ENCODE measurements at regions not wholly inside any gene's neighbourhood (a gene's known extent, or its start where the extent isn't known, plus 50 kb on each side); places are given as distances from the start of the nearest gene placed in this dataset.

GRCh38 chr6:754202-754601 is 61.3 kb upstream of the EXOC2 start:
- Histone ChIP-seq H3K27me3 (ENCODE audit: insufficient read depth, low read length, poor library complexity) (peaks cover 2% of the 10 kb centered on the region), H3K4me3 (ENCODE audit: low read depth in 1 of 2, low read length in 2 of 2) (no peak overlapping the region), H3K9ac (ENCODE audit: low read depth, low read length) (no peak overlapping the region)

DNA sequence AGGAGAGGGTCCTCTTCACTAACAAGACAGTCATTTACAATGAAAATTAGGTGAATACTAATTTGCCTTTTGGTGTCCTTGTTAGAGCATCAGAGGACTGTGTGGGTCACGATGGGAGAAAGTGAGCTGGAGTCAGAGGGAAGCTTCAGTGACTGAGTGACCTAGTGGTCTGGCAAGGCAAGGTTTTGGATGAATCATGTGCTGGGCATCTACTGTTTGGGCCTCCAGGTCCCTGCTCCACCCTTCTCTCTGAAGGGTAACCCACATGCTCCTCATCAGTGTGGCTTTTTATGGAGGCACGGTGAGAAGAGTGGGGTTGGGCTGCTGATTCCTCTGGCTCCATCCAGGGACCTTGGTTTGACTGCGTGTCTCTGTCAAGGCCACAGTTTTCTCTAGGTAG is 60.5 kb upstream of the EXOC2 start:
- Histone ChIP-seq H4K20me1 (ENCODE audit: insufficient read depth, low read length) (no peaks in the 10 kb centered on the region), H3K4me2 (ENCODE audit: insufficient read depth, low read length) (no peak overlapping the region), H3K4me1 (ENCODE audit: insufficient read depth, low read length) (no peaks in the 10 kb centered on the region), H3K9me3 (ENCODE audit: insufficient read depth, low read length, severe bottlenecking) (no peaks in the 10 kb centered on the region), H3K9ac (ENCODE audit: low read depth, low read length) (no peak overlapping the region), H3K27ac (ENCODE audit: low read length) (no peak overlapping the region), H3K4me3 (ENCODE audit: low read depth in 1 of 2, low read length in 2 of 2) (no peak overlapping the region), H3K79me2 (ENCODE audit: insufficient read depth, low read length) (no peaks in the 10 kb centered on the region), H3K27me3 (ENCODE audit: insufficient read depth, low read length, poor library complexity) (peaks cover 2% of the 10 kb centered on the region), H2AFZ (ENCODE audit: low read depth, low read length) (no peak overlapping the region), H3K36me3 (ENCODE audit: insufficient read depth, low read length) (no peaks in the 10 kb centered on the region)
- ATAC-seq (ENCODE audit: insufficient read depth, low read depth) (no peak), DNase-seq (no peak)
- TF ChIP-seq EZH2 (IDR thresholded peaks at IDR 0.05; ENCODE audit: borderline replicate concordance, low read depth, low read length, severe bottlenecking) (no peak), CTCF (IDR thresholded peaks at IDR 0.05; ENCODE audit: borderline replicate concordance, extremely low read depth, low read length, poor library complexity, severe bottlenecking) (no peak)

More at GRCh38 chr6:754202-754601, 61.3 kb upstream of the EXOC2 start:
- no peak overlapping the region for H2AFZ ChIP-seq (ENCODE audit: low read depth, low read length)
- no peak for ATAC-seq (ENCODE audit: insufficient read depth, low read depth)
- no peaks in the 10 kb centered on the region for H3K79me2 ChIP-seq (ENCODE audit: insufficient read depth, low read length)
- H3K27ac ChIP-seq (ENCODE audit: low read length), result no peak overlapping the region
- no peak for DNase-seq
- H3K4me2 ChIP-seq (ENCODE audit: insufficient read depth, low read length), result no peak overlapping the region
- no peaks in the 10 kb centered on the region for H4K20me1 ChIP-seq (ENCODE audit: insufficient read depth, low read length)
- no peaks in the 10 kb centered on the region for H3K9me3 ChIP-seq (ENCODE audit: insufficient read depth, low read length, severe bottlenecking)
- TF ChIP-seq EZH2 (IDR thresholded peaks at IDR 0.05; ENCODE audit: borderline replicate concordance, low read depth, low read length, severe bottlenecking) (no peak), CTCF (IDR thresholded peaks at IDR 0.05; ENCODE audit: borderline replicate concordance, extremely low read depth, low read length, poor library complexity, severe bottlenecking) (no peak)
- no peaks in the 10 kb centered on the region for H3K4me1 ChIP-seq (ENCODE audit: insufficient read depth, low read length)
- H3K36me3 ChIP-seq (ENCODE audit: insufficient read depth, low read length), result no peaks in the 10 kb centered on the region

- no peaks in the 10 kb centered on the region for H3K79me2 ChIP-seq (ENCODE audit: insufficient read depth, low read length)
- H3K4me2 ChIP-seq (ENCODE audit: insufficient read depth, low read length), result no peak overlapping the region
- H3K36me3 ChIP-seq (ENCODE audit: insufficient read depth, low read length), result no peaks in the 10 kb centered on the region
- no peaks in the 10 kb centered on the region for H4K20me1 ChIP-seq (ENCODE audit: insufficient read depth, low read length)
- no peak overlapping the region for H3K4me3 ChIP-seq (ENCODE audit: low read depth in 1 of 2, low read length in 2 of 2)
- H3K4me1 ChIP-seq (ENCODE audit: insufficient read depth, low read length), result no peaks in the 10 kb centered on the region
- ATAC-seq (ENCODE audit: insufficient read depth, low read depth) (no peak), DNase-seq (no peak)
- TF ChIP-seq CTCF (IDR thresholded peaks at IDR 0.05; ENCODE audit: borderline replicate concordance, extremely low read depth, low read length, poor library complexity, severe bottlenecking), result no peak
- TF ChIP-seq EZH2 (IDR thresholded peaks at IDR 0.05; ENCODE audit: borderline replicate concordance, low read depth, low read length, severe bottlenecking), result no peak
- no peaks in the 10 kb centered on the region for H3K9me3 ChIP-seq (ENCODE audit: insufficient read depth, low read length, severe bottlenecking)
- H3K27me3 ChIP-seq (ENCODE audit: insufficient read depth, low read length, poor library complexity), result no peaks in the 10 kb centered on the region
- no peak overlapping the region for H2AFZ ChIP-seq (ENCODE audit: low read depth, low read length)
- H3K27ac ChIP-seq (ENCODE audit: low read length), result no peak overlapping the region
- no peak overlapping the region for H3K9ac ChIP-seq (ENCODE audit: low read depth, low read length)
Observed at GRCh38 chr6:752438-752837, 59.5 kb upstream of the EXOC2 start.

- H3K9ac ChIP-seq (ENCODE audit: low read depth, low read length), result no peak overlapping the region
- no peak for TF ChIP-seq CTCF (IDR thresholded peaks at IDR 0.05; ENCODE audit: borderline replicate concordance, extremely low read depth, low read length, poor library complexity, severe bottlenecking)
- TF ChIP-seq EZH2 (IDR thresholded peaks at IDR 0.05; ENCODE audit: borderline replicate concordance, low read depth, low read length, severe bottlenecking), result no peak
- no peaks in the 10 kb centered on the region for H3K36me3 ChIP-seq (ENCODE audit: insufficient read depth, low read length)
- no peak for DNase-seq
- H3K9me3 ChIP-seq (ENCODE audit: insufficient read depth, low read length, severe bottlenecking), result no peaks in the 10 kb centered on the region
- ATAC-seq (ENCODE audit: insufficient read depth, low read depth), result no peak
- H2AFZ ChIP-seq (ENCODE audit: low read depth, low read length), result no peak overlapping the region
- H3K4me2 ChIP-seq (ENCODE audit: insufficient read depth, low read length), result no peak overlapping the region
- no peak overlapping the region for H3K27ac ChIP-seq (ENCODE audit: low read length)
- H3K79me2 ChIP-seq (ENCODE audit: insufficient read depth, low read length), result no peaks in the 10 kb centered on the region
- H3K27me3 ChIP-seq (ENCODE audit: insufficient read depth, low read length, poor library complexity), result no peaks in the 10 kb centered on the region
- H3K4me3 ChIP-seq (ENCODE audit: low read depth in 1 of 2, low read length in 2 of 2), result no peak overlapping the region
- no peaks in the 10 kb centered on the region for H3K4me1 ChIP-seq (ENCODE audit: insufficient read depth, low read length)
- no peaks in the 10 kb centered on the region for H4K20me1 ChIP-seq (ENCODE audit: insufficient read depth, low read length)
Observed at GRCh38 chr6:751765-752164, 58.8 kb upstream of the EXOC2 start.

Data from DND-41 (cell line).